ENCODE measurements at regions not wholly inside any gene's neighbourhood (a gene's known extent, or its start where the extent isn't known, plus 50 kb on each side); places are given as distances from the start of the nearest gene placed in this dataset.

DNA sequence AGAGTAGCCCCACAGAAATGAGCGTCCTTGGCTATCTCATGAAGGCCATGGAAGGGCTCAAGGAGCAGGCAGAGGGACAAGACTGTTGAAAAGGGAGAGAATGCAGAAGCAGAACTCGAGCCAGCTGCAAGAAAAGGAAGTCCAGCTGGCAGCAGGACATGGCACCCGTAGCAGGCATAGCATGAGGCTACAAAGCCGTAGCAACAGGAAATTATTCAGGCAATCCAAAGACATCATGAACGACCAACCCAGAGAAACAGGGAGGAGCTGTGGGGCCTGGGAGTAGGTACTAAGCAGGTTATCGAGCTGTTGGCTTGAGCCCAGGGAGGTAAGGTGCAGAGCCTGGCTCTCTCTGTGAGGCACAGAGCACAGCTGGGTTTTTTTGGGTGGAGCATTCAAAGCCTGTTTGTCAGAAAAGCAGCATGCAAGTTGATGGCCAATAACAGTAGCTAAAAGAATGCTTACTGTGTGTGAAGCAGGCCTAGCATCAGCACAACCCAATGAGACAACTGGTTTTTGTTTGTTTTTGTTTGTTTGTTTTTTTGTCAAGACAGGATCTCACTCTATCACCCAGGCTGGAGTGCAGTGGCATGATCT lies 144.0 kb upstream of the SMAD3 start:
- Histone ChIP-seq H3K36me3 (ENCODE audit: control insufficient read depth, insufficient read depth, low read length) (no peaks in the 10 kb centered on the region), H2BK5ac (ENCODE audit: low read length) (no peak overlapping the region), H3K4me1 (ENCODE audit: control insufficient read depth, low read depth, low read length) (peaks cover 15% of the 10 kb centered on the region), H3K27ac (ENCODE audit: low read depth, low read length) (no peak overlapping the region), H3K4ac (ENCODE audit: low read depth, low read length) (no peak overlapping the region), H2AK5ac (ENCODE audit: low read length) (no peak overlapping the region), H3K18ac (ENCODE audit: low read length) (no peak overlapping the region), H3K79me2 (ENCODE audit: control insufficient read depth, insufficient read depth, low read length) (no peaks in the 10 kb centered on the region), H3K23ac (ENCODE audit: low read length) (no peak overlapping the region), H3K56ac (ENCODE audit: low read length) (no peak overlapping the region), H3K79me1 (ENCODE audit: low read length) (no peaks in the 10 kb centered on the region), H3K4me3 (ENCODE audit: low read length) (no peak overlapping the region), H3K4me2 (ENCODE audit: low read length) (no peak overlapping the region), H2BK120ac (ENCODE audit: low read depth, low read length) (no peak overlapping the region), H4K8ac (ENCODE audit: low read depth, low read length) (no peak overlapping the region), H4K5ac (ENCODE audit: low read length) (no peak overlapping the region), H2BK15ac (replicated peaks; ENCODE audit: low read depth) (no peak overlapping the region), H3K9ac (ENCODE audit: low read length) (no peak overlapping the region), H3K27me3 (ENCODE audit: insufficient read depth, low read length, poor library complexity) (no peaks in the 10 kb centered on the region)
- WGBS (ENCODE audit: extremely low coverage, insufficient coverage, low lambda C conversion rate), result no CpG with 5 or more reads among the region's 6 CpGs
- DNase-seq, result no peak

DNA sequence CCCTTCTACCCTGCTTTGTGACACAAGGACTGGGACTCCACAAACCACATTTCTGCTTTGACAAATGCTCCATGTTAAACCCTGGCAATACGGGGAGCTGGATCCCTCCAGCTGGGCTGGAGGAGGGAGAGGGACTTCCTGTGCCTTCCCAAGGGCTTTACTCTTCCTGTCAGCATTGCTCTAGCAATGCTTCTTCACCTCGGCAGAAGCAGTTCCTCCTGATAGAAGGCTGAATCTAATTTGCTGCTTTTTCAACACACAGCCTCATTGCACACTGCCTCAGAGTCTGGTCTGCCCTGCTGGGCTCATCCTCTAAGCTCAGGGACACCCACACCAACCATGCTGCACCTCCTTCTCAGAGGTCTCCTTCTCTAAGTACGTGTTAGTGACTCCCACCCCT lies 142.8 kb upstream of the SMAD3 start:
- Histone ChIP-seq H3K4ac (ENCODE audit: low read depth, low read length) (no peak overlapping the region), H4K8ac (ENCODE audit: low read depth, low read length) (no peak overlapping the region), H3K79me1 (ENCODE audit: low read length) (no peaks in the 10 kb centered on the region), H2BK120ac (ENCODE audit: low read depth, low read length) (no peak overlapping the region), H2BK15ac (replicated peaks; ENCODE audit: low read depth) (no peak overlapping the region), H3K9ac (ENCODE audit: low read length) (no peak overlapping the region), H2BK5ac (ENCODE audit: low read length) (no peak overlapping the region), H2AK5ac (ENCODE audit: low read length) (peak overlapping the region; percentile 93), H3K4me1 (ENCODE audit: control insufficient read depth, low read depth, low read length) (peaks cover 22% of the 10 kb centered on the region), H3K4me3 (ENCODE audit: low read length) (no peak overlapping the region), H3K36me3 (ENCODE audit: control insufficient read depth, insufficient read depth, low read length) (no peaks in the 10 kb centered on the region), H3K56ac (ENCODE audit: low read length) (peak overlapping the region; percentile 25), H4K5ac (ENCODE audit: low read length) (peak overlapping the region; percentile 90), H3K23ac (ENCODE audit: low read length) (peak overlapping the region; percentile 52), H3K4me2 (ENCODE audit: low read length) (no peak overlapping the region), H3K27ac (ENCODE audit: low read depth, low read length) (no peak overlapping the region), H3K18ac (ENCODE audit: low read length) (no peak overlapping the region), H3K79me2 (ENCODE audit: control insufficient read depth, insufficient read depth, low read length) (no peaks in the 10 kb centered on the region), H3K27me3 (ENCODE audit: insufficient read depth, low read length, poor library complexity) (no peaks in the 10 kb centered on the region)
- no CpG with 5 or more reads among the region's 3 CpGs for WGBS (ENCODE audit: extremely low coverage, insufficient coverage, low lambda C conversion rate)
- no peak for DNase-seq

DNA sequence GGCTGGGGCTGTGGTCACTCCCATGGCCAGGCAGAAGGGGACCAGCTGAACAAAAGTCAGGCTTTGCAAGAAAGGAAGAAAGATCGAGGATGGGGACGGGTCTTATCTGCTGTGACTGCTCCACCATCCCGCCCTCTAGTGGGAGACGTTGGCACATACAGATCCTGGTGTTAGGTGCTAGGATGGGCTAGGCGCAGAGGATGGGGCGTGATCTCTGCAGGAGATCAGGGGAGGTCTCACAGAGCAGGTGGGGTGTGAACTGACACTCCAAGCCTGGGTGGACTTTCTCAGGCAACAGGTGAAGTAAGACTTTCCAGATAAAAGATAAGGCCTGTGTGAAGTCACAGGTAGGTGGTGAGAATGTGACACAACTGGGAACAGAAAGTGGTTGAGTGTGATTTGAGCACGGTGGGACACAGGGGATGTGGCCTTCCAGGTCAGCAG lies 141.9 kb upstream of the SMAD3 start:
- Histone ChIP-seq H3K4me2 (ENCODE audit: low read length) (no peak overlapping the region), H3K79me1 (ENCODE audit: low read length) (no peaks in the 10 kb centered on the region), H2BK5ac (ENCODE audit: low read length) (no peak overlapping the region), H4K8ac (ENCODE audit: low read depth, low read length) (no peak overlapping the region), H3K23ac (ENCODE audit: low read length) (no peak overlapping the region), H3K4me1 (ENCODE audit: control insufficient read depth, low read depth, low read length) (peaks cover 28% of the 10 kb centered on the region), H3K9ac (ENCODE audit: low read length) (no peak overlapping the region), H3K27ac (ENCODE audit: low read depth, low read length) (no peak overlapping the region), H4K5ac (ENCODE audit: low read length) (no peak overlapping the region), H3K4me3 (ENCODE audit: low read length) (no peak overlapping the region), H2BK15ac (replicated peaks; ENCODE audit: low read depth) (no peak overlapping the region), H3K18ac (ENCODE audit: low read length) (no peak overlapping the region), H3K36me3 (ENCODE audit: control insufficient read depth, insufficient read depth, low read length) (no peaks in the 10 kb centered on the region), H3K79me2 (ENCODE audit: control insufficient read depth, insufficient read depth, low read length) (no peaks in the 10 kb centered on the region), H2BK120ac (ENCODE audit: low read depth, low read length) (no peak overlapping the region), H2AK5ac (ENCODE audit: low read length) (no peak overlapping the region), H3K27me3 (ENCODE audit: insufficient read depth, low read length, poor library complexity) (no peaks in the 10 kb centered on the region), H3K56ac (ENCODE audit: low read length) (no peak overlapping the region), H3K4ac (ENCODE audit: low read depth, low read length) (no peak overlapping the region)
- peak; percentile 90 for DNase-seq
- no CpG with 5 or more reads among the region's 7 CpGs for WGBS (ENCODE audit: extremely low coverage, insufficient coverage, low lambda C conversion rate)

DNA sequence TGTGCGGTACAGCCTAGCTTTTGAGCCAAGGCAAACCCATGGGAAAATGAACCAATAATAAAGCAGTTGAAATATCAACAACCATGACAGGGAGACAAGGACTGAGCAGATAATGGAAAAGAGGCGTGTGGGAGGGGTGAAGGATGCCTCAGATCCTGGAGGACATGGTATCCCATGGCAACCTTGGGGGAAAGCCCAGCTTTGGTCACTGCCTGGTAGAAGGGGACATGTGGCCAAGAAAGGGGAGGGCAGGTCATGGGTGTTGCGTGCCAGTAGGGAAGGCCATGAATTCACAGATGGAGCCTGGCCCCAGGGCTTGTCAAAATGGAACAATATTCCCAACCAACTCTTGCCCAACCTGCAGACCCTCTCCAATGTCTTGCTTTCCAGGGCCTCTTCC lies 140.5 kb upstream of the SMAD3 start:
- no peak overlapping the region for H3K27ac ChIP-seq (ENCODE audit: low read depth, low read length)
- no CpG with 5 or more reads among the region's 3 CpGs for WGBS (ENCODE audit: extremely low coverage, insufficient coverage, low lambda C conversion rate)

DNA sequence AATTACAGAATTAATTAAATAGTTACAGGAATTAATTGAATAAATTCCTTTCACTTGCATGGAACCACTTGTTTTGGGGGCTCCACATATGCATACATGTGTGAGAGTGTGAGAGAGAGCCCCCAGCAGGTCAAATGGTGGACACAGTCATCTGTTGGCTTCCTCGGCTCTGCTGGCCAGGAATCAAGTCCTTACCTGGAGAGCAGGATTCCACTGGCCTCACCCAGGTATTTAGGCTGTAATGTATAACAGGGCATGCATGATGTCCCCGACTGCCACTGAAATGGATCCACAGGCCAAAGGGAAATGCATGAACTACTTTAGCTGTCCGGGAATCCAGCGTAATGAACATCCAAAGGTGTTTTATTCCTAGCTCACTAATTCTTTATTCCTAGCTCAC lies 139.7 kb upstream of the SMAD3 start:
- Histone ChIP-seq H3K79me1 (ENCODE audit: low read length) (no peaks in the 10 kb centered on the region), H3K18ac (ENCODE audit: low read length) (no peak overlapping the region), H3K4me2 (ENCODE audit: low read length) (no peak overlapping the region), H3K36me3 (ENCODE audit: control insufficient read depth, insufficient read depth, low read length) (no peaks in the 10 kb centered on the region), H3K79me2 (ENCODE audit: control insufficient read depth, insufficient read depth, low read length) (no peaks in the 10 kb centered on the region), H2BK15ac (replicated peaks; ENCODE audit: low read depth) (peak overlapping the region; percentile 60), H3K9ac (ENCODE audit: low read length) (no peak overlapping the region), H4K8ac (ENCODE audit: low read depth, low read length) (no peak overlapping the region), H3K27ac (ENCODE audit: low read depth, low read length) (no peak overlapping the region), H3K4ac (ENCODE audit: low read depth, low read length) (no peak overlapping the region), H2BK120ac (ENCODE audit: low read depth, low read length) (no peak overlapping the region), H3K56ac (ENCODE audit: low read length) (no peak overlapping the region), H4K5ac (ENCODE audit: low read length) (no peak overlapping the region), H3K4me3 (ENCODE audit: low read length) (no peak overlapping the region), H2AK5ac (ENCODE audit: low read length) (no peak overlapping the region), H2BK5ac (ENCODE audit: low read length) (no peak overlapping the region), H3K4me1 (ENCODE audit: control insufficient read depth, low read depth, low read length) (peaks cover 28% of the 10 kb centered on the region), H3K23ac (ENCODE audit: low read length) (no peak overlapping the region), H3K27me3 (ENCODE audit: insufficient read depth, low read length, poor library complexity) (no peaks in the 10 kb centered on the region)
- WGBS (ENCODE audit: extremely low coverage, insufficient coverage, low lambda C conversion rate), result no CpG with 5 or more reads among the region's 4 CpGs
- no peak for DNase-seq

More for the DNA sequence above, 140.5 kb upstream of the SMAD3 start:
- H3K79me2 ChIP-seq (ENCODE audit: control insufficient read depth, insufficient read depth, low read length), result no peaks in the 10 kb centered on the region
- no peak overlapping the region for H2BK15ac ChIP-seq (replicated peaks; ENCODE audit: low read depth)
- no peak overlapping the region for H3K9ac ChIP-seq (ENCODE audit: low read length)
- no peaks in the 10 kb centered on the region for H3K79me1 ChIP-seq (ENCODE audit: low read length)
- H3K27me3 ChIP-seq (ENCODE audit: insufficient read depth, low read length, poor library complexity), result no peaks in the 10 kb centered on the region
- no peak overlapping the region for H3K4me3 ChIP-seq (ENCODE audit: low read length)
- H3K4me2 ChIP-seq (ENCODE audit: low read length), result no peak overlapping the region
- no peak overlapping the region for H2BK5ac ChIP-seq (ENCODE audit: low read length)
- no peak overlapping the region for H4K5ac ChIP-seq (ENCODE audit: low read length)
- no peak overlapping the region for H3K23ac ChIP-seq (ENCODE audit: low read length)
- no peak overlapping the region for H3K18ac ChIP-seq (ENCODE audit: low read length)
- H3K56ac ChIP-seq (ENCODE audit: low read length), result no peak overlapping the region
- no peak for DNase-seq
- H2AK5ac ChIP-seq (ENCODE audit: low read length), result peak overlapping the region; percentile 67
- peaks cover 28% of the 10 kb centered on the region for H3K4me1 ChIP-seq (ENCODE audit: control insufficient read depth, low read depth, low read length)
- H2BK120ac ChIP-seq (ENCODE audit: low read depth, low read length), result no peak overlapping the region
- no peak overlapping the region for H3K4ac ChIP-seq (ENCODE audit: low read depth, low read length)
- no peaks in the 10 kb centered on the region for H3K36me3 ChIP-seq (ENCODE audit: control insufficient read depth, insufficient read depth, low read length)
- H4K8ac ChIP-seq (ENCODE audit: low read depth, low read length), result no peak overlapping the region
